ENCODE measurements at regions not wholly inside any gene's neighbourhood (a gene's known extent, or its start where the extent isn't known, plus 50 kb on each side); places are given as distances from the start of the nearest gene placed in this dataset.
A peak's percentile ranks its signal among the peaks of the same experiment; 100 is the strongest.

DNA sequence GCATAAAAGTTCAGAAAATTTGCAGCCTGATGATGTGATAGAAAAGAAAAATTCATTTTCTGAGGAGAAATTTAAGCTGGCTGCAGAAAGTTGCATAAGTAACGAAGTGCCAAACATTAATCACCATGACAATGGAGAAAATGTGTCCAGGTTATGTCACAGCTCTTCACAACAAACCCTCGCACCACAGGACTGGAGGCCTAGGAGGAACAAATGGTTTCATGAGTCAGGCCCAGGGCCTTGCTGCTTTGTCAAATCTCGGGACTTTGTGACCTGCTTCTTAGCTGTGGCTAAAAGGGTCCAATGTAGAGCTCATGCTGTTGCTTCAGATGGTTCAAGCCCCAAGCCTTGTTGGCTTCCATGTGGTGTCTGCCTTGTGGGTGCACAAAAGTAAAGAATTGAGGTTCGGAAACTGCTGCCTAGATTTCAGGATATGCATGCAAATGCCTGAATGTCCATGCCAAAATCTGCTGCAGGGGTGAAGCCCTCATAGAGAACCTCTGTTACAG, 527.4 kb downstream of the SH3BGRL start:
- FAIRE-seq: no peak

DNA sequence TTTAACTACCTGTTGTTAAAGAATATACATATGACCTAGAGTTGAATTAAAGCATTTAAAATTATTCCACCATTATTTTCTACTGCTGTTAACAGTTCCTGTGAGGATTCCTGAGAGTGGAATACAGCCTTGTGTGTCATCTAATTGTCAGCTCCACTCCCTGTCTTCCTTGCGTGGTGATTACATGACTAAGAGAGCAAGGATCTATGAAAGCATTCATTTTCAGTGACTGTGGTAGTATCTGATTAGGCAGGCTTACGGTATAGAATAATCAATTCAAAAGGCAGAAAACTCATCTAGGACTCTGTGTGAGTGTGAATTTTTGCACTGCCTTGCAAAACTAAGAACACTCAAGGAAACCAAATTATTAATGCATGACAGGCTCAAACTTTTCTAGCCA, 577.8 kb downstream of the SH3BGRL start:
- TF ChIP-seq, protein P1, sequence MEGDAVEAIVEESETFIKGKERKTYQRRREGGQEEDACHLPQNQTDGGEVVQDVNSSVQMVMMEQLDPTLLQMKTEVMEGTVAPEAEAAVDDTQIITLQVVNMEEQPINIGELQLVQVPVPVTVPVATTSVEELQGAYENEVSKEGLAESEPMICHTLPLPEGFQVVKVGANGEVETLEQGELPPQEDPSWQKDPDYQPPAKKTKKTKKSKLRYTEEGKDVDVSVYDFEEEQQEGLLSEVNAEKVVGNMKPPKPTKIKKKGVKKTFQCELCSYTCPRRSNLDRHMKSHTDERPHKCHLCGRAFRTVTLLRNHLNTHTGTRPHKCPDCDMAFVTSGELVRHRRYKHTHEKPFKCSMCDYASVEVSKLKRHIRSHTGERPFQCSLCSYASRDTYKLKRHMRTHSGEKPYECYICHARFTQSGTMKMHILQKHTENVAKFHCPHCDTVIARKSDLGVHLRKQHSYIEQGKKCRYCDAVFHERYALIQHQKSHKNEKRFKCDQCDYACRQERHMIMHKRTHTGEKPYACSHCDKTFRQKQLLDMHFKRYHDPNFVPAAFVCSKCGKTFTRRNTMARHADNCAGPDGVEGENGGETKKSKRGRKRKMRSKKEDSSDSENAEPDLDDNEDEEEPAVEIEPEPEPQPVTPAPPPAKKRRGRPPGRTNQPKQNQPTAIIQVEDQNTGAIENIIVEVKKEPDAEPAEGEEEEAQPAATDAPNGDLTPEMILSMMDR (IDR thresholded peaks at IDR 0.05; ENCODE audit: insufficient read depth, low read length, severe bottlenecking): no peak
- no peaks in the 10 kb centered on the region for H3K36me3 ChIP-seq (ENCODE audit: control insufficient read depth, insufficient read depth, low read length)
- H3K4me3 ChIP-seq (ENCODE audit: low read depth, low read length): no peak overlapping the region
- H3K27me3 ChIP-seq (ENCODE audit: control insufficient read depth, insufficient read depth, low read length): no peaks in the 10 kb centered on the region
- DNase-seq (ENCODE audit: low read depth) (peak; percentile 0), FAIRE-seq (no peak)

More for the DNA sequence above, 527.4 kb downstream of the SH3BGRL start:
- Histone ChIP-seq H3K27me3 (ENCODE audit: control insufficient read depth, insufficient read depth, low read length) (no peaks in the 10 kb centered on the region), H3K4me3 (ENCODE audit: low read depth, low read length) (no peak overlapping the region), H3K36me3 (ENCODE audit: control insufficient read depth, insufficient read depth, low read length) (no peaks in the 10 kb centered on the region)
- DNase-seq (ENCODE audit: low read depth): no peak
- TF ChIP-seq, protein P1 (IDR thresholded peaks at IDR 0.05; ENCODE audit: insufficient read depth, low read length, severe bottlenecking): no peak

DNA sequence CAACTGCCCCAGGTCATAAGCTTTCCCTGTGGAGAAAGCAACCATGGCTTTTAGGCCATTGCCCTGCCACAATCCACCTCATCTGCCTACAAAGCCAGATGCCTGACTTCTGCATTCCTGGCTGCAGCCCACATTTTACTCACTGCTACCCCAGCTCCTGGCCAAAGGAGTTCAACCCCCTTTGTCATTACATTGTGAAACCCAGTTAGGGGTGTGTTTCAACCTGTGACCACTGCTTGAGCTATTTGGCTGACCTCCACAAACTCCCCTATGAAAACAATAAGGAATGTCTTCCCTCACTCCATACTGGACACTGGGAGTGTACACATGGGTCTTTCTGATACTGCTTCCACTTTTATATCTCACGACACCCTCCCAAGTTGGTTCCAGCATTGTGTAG, 589.2 kb downstream of the SH3BGRL start:
- Histone ChIP-seq H3K27me3 (ENCODE audit: control insufficient read depth, insufficient read depth, low read length) (no peaks in the 10 kb centered on the region), H3K4me3 (ENCODE audit: low read depth, low read length) (no peak overlapping the region), H3K36me3 (ENCODE audit: control insufficient read depth, insufficient read depth, low read length) (no peaks in the 10 kb centered on the region)
- DNase-seq (ENCODE audit: low read depth) (no peak), FAIRE-seq (no peak)
- TF ChIP-seq, protein P1 (IDR thresholded peaks at IDR 0.05; ENCODE audit: insufficient read depth, low read length, severe bottlenecking): no peak
